ENCODE measurements at regions not wholly inside any gene's neighbourhood (a gene's known extent, or its start where the extent isn't known, plus 50 kb on each side); places are given as distances from the start of the nearest gene placed in this dataset.

GRCh38 chr13:72151241-72151640 lies 284.2 kb upstream of the DACH1 start:
- no peak for DNase-seq

DNA sequence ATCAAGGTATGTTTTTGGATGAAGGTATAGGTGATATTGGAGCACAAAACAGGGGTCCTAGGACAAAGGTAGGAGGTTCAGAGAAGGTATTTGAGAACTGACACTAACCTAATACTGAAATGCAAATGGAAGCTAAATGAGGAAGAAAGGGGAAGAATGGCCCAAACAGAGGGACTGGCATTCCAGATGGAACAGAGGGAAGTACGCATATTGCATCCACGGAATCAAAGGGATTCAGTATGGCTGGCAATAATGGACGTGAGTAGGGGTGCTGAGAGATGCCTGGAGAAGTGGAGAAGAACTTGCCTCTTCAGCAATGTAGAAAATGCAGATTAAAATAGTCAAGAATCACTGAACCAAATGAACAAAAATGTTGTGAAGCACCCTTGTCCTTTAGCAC lies 283.5 kb upstream of the DACH1 start:
- no peak for DNase-seq

GRCh38 chr13:72149701-72150100 lies 282.7 kb upstream of the DACH1 start:
- no peak for DNase-seq

- DNase-seq = no peak
These were observed 279.8 kb upstream of the DACH1 start for GRCh38 chr13:72146816-72147215.

GRCh38 chr13:72145383-72145782 lies 278.4 kb upstream of the DACH1 start:
- no peak for DNase-seq

DNA sequence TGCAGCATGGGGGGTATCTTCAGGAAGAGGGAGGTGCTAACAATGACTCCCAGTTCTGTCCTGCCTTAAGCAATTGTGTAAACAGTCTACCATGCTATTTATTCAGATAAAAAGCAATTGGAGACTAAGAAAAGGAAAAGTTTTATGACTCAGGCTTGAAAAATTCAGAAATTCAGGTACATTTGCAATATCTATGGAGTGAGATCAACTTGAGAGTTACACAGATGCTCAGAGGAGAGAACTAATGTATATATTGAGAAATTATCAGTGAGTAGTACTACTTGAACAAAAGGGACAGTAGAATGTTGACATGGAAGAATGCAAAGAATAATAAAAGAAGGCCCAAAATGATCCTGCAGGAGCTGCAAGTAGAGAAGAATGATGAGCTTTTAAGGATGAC lies 277.6 kb upstream of the DACH1 start:
- no peak for DNase-seq

DNA sequence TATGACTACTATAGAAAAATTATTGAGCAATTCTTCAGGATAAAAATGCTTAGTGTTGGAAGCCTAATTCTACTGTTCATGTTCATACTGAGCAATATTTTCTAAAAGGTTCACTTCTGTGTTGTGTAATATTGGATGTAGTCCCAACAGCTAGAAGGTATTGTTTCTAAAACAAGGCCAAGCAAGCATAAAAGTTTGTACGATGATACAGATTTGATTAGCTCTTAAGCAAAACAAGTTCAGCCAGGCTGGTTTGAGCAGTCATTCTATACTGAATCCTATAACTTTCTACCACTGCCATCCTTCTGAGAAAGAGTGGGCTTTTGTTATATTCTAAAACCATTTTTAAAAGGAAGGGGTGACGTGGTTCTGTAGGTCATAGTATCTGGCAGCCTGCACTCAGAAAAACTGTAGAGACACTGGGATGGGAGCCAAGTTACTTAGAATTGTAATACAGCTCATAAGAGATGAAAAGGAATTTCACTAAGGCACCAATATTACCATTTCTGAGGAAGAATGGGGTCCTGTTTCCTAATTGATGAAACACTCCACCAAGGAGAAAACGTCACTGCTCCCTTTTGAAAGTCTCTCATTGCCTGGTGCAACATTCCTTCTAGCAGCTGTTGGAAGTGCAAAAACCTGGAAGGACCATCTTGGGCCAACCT lies 275.0 kb upstream of the DACH1 start:
- DNase-seq = no peak

DNA sequence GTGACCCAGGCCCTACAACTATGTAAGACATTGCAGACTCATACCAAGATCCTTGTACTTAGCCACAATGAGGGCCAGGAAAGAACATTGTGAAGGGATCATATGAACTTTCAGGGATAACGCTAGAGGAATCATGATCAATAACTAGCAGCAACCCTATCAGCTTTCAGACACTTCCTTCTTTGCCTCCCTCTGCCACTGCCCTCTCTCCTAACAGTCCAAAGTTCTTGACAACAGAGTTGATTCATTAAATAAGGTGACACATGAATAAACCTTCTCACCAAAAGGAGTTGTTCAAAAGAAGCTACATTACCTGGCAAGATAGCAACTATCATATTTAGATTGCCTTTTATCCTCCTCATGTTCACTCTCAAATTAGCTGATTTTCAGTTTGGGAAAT lies 272.2 kb upstream of the DACH1 start:
- no peak for DNase-seq

DNA sequence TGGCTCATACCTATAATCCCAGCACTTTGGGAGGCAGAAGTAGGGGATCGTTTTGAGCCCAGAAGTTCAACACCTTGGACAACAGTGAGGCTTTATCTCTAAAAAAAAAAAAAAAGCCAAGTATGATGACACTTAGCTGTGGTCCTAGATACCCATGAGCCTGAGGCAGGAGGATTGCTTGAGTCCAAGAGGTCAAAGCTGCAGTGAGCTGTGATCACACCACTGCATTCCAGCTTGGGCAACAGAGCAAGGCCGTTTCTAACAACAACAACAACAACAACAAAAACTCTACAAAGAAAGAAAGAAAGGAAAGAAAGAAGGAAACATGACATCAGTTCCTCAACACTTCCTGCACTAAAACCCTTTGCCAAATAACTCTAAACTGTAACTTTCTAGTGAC lies 265.1 kb upstream of the DACH1 start:
- DNase-seq = no peak

DNA sequence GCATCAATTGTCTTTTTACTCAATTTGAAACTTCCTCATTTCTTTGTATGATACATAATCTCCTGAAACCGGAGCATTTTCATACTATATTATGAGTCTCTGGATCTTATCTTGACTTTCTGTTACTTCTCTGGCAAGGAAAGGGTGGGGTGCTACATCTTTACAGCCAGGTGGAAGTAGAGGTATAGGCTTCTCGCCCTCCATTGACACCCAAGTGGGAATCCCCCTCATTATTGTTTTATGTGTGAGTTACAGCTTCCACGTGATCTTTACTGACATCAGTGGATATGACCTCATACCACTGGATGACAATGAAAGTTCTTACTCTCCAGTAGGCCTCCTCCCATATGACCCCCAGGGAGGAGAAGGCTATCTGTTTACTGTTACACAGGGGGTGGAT lies 262.1 kb upstream of the DACH1 start:
- DNase-seq = no peak

GRCh38 chr13:72127031-72127430 lies 260.0 kb upstream of the DACH1 start:
- no peak for DNase-seq

GRCh38 chr13:72126424-72126823 lies 259.4 kb upstream of the DACH1 start:
- no peak for DNase-seq

- DNase-seq = no peak
These were observed 258.6 kb upstream of the DACH1 start for GRCh38 chr13:72125561-72125960.

DNA sequence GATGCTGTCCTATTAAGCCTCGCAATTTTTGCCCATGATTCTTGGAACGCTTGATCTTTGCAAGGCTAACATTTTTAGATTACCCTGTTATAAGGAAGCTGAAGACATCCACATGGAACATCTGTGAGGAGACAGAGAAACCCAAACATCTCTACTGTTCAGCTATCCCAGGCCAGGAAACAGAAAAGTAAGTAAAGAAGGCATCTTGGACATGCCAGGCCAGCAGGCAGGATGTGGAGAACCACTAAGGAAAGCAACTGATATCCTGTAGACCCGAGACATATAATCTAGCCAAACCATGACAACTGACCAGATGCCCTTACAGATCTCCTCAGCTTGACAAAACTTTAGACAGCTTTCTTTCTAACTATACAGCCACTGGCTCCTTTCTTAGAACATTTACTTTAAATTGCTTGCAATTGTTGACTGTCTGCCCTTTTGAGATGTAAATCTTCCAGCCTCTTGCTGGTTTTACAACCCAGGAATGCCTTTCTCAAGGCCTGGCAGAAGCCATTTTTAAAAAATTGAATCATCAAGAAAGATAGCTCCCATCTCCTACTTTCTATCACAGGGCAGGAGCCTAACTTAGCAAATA lies 255.8 kb upstream of the DACH1 start:
- no peak for DNase-seq

GRCh38 chr13:72121466-72121865 lies 254.5 kb upstream of the DACH1 start:
- DNase-seq = no peak

DNA sequence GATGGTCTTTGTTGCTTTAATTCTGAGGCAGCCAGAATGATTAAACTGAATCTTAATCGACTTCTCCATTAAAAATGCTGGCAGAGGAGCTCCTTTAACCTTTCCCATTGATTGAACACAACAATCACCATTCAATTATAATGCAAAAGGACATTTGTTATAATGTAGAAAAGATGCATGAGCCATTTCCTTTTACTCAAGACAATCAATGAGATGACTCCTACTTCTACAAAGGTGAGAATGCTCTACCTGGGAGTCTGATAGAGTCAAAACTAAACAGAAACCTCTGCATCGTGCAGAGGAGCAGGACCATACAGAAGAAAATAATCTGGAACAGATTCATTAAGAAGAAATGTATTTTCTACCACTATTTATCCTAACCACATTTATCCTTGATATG lies 253.6 kb upstream of the DACH1 start:
- no peak for DNase-seq

GRCh38 chr13:72113931-72114330 lies 246.9 kb upstream of the DACH1 start:
- no peak for DNase-seq

DNA sequence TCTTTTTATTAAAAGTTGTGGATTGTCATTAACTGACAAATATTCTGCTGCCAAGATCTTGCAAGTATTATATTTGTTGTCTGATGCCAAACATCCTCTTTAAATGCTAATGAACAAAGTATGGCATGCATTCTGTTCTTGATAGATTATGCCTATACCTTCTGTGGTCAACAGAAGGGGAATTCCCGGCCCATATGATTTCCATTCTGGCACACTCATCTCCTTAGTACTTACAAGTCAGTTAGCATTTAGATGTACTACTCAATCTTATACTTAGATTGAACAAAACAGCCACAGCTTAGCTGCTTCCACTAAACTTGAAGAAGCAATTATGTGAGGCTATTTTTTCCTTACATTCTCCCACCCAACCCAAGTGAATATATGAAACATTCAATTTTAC lies 246.1 kb upstream of the DACH1 start:
- no peak for DNase-seq

DNA sequence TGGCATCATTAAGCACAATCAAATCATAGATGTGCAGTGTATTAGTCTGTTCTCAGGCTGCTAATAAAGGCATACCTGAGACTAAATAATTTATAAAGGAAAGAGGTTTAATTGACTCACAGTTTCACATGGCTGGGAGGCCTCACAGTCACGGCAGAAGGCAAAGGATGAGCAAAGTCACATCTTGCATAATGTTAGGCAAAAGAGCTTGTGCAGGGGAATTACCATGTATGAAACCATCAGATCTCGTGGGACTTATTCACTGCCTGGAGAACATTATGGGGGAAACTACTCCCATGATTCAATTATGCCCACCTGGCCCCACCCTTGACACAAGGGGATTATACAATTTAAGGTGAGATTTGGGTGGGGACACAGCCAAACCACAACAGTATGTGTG lies 245.2 kb upstream of the DACH1 start:
- no peak for DNase-seq

- no peak for DNase-seq
These were observed 242.9 kb upstream of the DACH1 start for GRCh38 chr13:72109863-72110262.

DNA sequence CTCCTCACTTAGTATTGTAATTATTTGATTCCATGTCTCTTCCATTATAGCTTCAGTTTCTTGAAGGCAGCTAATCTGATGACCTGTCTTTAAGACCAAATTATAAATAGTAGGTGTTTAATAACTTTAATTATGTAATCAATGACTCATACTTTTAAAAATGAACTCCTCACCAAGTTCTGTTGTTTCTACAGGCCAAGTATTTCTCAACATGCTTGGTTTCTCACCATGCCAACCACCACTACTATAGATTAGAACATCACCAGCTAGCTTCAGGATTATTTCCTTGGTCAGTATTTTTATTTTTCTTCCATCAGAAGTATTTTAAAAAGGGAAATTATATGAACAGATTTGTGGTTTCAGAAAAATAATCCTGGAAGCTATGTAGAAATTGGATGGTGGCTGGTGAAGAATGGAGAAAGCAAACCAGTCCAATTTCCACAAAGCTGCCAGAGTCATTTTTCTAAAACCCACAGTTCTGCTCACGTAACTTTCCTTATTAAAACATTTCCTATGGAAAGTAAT lies 237.7 kb upstream of the DACH1 start:
- DNase-seq = peak; percentile 7

GRCh38 chr13:72101768-72102400 lies 234.9 kb upstream of the DACH1 start:
- no peak for DNase-seq

DNA sequence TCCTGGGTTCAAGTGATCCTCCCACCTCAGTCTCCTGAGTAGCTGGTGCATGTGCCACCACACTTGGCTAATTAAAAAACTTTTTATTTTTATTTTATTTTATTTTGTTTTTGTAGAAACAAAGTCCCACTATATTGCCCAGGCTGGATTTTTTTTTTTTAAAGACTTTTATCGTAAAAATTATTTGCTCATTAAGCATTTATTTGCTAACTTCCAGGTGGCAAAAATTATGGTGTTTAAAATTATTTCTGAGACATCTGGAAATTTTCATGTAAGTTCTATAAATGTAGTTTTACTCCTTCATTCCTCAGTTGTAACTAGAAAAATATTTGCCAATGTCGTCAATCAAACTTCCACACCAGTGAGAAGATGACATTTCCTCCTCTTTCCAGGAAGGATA lies 233.3 kb upstream of the DACH1 start:
- no peak for DNase-seq

DNA sequence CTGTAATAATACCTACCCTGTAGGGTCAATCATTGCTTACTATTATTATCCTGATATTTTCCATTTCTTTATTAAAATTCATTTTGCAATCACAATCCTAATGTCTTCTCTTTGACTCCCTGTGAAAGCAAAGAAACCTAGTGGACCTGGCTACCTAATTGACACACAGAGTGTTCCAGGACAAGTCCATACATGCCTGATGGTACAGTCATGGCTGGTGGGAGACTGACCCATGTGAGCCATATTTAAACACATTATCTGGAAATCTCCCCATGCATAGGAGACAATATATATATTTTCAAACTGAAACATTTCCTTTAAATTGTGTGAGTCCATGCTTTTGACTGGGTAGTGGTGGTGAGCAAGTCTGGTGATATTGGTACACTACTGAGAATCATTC lies 230.6 kb upstream of the DACH1 start:
- DNase-seq = no peak

- DNase-seq = no peak
These were observed 226.3 kb upstream of the DACH1 start for GRCh38 chr13:72093262-72093661.

Measured in MV-4-11 (cell line).